C4-2B (cell line): ENCODE measurements at regions not wholly inside any gene's neighbourhood (a gene's known extent, or its start where the extent isn't known, plus 50 kb on each side); places are given as distances from the start of the nearest gene placed in this dataset.

Experiments
- CTCF ChIP-seq: fragments of 450-650 bp; conservative IDR thresholded peaks from 2 replicates; pipeline ENCODE4 v1.5.1; 2017; ENCODE audit warnings: mild to moderate bottlenecking
- ZFX ChIP-seq: fragments of 450-650 bp; IDR thresholded peaks from 2 replicates; pipeline ENCODE4 v1.6.1; 2017

GRCh38 chr4:103424853-103425252 is 226.7 kb upstream of the CENPE start:
- no peak for TF ChIP-seq CTCF
- TF ChIP-seq ZFX, result no peak
